ENCODE measurements at regions not wholly inside any gene's neighbourhood (a gene's known extent, or its start where the extent isn't known, plus 50 kb on each side); places are given as distances from the start of the nearest gene placed in this dataset.

GRCh38 chrX:39555431-39555830, 542.3 kb downstream of the BCOR start:
- no peak for TF ChIP-seq POLR2AphosphoS5 (IDR thresholded peaks at IDR 0.05)
- TF ChIP-seq, protein P1, sequence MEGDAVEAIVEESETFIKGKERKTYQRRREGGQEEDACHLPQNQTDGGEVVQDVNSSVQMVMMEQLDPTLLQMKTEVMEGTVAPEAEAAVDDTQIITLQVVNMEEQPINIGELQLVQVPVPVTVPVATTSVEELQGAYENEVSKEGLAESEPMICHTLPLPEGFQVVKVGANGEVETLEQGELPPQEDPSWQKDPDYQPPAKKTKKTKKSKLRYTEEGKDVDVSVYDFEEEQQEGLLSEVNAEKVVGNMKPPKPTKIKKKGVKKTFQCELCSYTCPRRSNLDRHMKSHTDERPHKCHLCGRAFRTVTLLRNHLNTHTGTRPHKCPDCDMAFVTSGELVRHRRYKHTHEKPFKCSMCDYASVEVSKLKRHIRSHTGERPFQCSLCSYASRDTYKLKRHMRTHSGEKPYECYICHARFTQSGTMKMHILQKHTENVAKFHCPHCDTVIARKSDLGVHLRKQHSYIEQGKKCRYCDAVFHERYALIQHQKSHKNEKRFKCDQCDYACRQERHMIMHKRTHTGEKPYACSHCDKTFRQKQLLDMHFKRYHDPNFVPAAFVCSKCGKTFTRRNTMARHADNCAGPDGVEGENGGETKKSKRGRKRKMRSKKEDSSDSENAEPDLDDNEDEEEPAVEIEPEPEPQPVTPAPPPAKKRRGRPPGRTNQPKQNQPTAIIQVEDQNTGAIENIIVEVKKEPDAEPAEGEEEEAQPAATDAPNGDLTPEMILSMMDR (IDR thresholded peaks at IDR 0.05), result no peak
- no peak for TF ChIP-seq POLR2A (IDR thresholded peaks at IDR 0.05)
- TF ChIP-seq EP300 (IDR thresholded peaks at IDR 0.05), result no peak
